ENCODE measurements at regions not wholly inside any gene's neighbourhood (a gene's known extent, or its start where the extent isn't known, plus 50 kb on each side); places are given as distances from the start of the nearest gene placed in this dataset.

GRCh38 chr17:70230850-70231640, 61.7 kb downstream of the KCNJ2 start:
- DNase-seq (ENCODE audit: low read depth in 2 of 2), result no peak

GRCh38 chr17:70232466-70232865, 63.1 kb downstream of the KCNJ2 start:
- DNase-seq (ENCODE audit: low read depth in 2 of 2), result no peak

GRCh38 chr17:70235252-70235651, 65.9 kb downstream of the KCNJ2 start:
- DNase-seq (ENCODE audit: low read depth in 2 of 2), result no peak

GRCh38 chr17:70238228-70238627, 68.9 kb downstream of the KCNJ2 start:
- no peak for DNase-seq (ENCODE audit: low read depth in 2 of 2)

- no peak for DNase-seq (ENCODE audit: low read depth in 2 of 2)
Measured at GRCh38 chr17:70238646-70239045, 69.3 kb downstream of the KCNJ2 start.

GRCh38 chr17:70239391-70239826, 70.1 kb downstream of the KCNJ2 start:
- DNase-seq (ENCODE audit: low read depth in 2 of 2), result no peak

- DNase-seq (ENCODE audit: low read depth in 2 of 2), result no peak
Measured at GRCh38 chr17:70241071-70241470, 71.7 kb downstream of the KCNJ2 start.

GRCh38 chr17:70242781-70243437, 73.6 kb downstream of the KCNJ2 start:
- no peak for DNase-seq (ENCODE audit: low read depth in 2 of 2)

- no peak for DNase-seq (ENCODE audit: low read depth in 2 of 2)
Measured at GRCh38 chr17:70251706-70252105, 82.4 kb downstream of the KCNJ2 start.

GRCh38 chr17:70254735-70255460, 85.6 kb downstream of the KCNJ2 start:
- DNase-seq (ENCODE audit: low read depth in 2 of 2), result no peak

GRCh38 chr17:70256751-70257150, 87.4 kb downstream of the KCNJ2 start:
- no peak for DNase-seq (ENCODE audit: low read depth in 2 of 2)

GRCh38 chr17:70258465-70258864, 89.1 kb downstream of the KCNJ2 start:
- DNase-seq (ENCODE audit: low read depth in 2 of 2), result no peak

GRCh38 chr17:70259400-70259799, 90.1 kb downstream of the KCNJ2 start:
- DNase-seq (ENCODE audit: low read depth in 2 of 2), result no peak

- no peak for DNase-seq (ENCODE audit: low read depth in 2 of 2)
Measured at GRCh38 chr17:70261170-70261569, 91.8 kb downstream of the KCNJ2 start.

GRCh38 chr17:70265471-70265870, 96.1 kb downstream of the KCNJ2 start:
- no peak for DNase-seq (ENCODE audit: low read depth in 2 of 2)

GRCh38 chr17:70266394-70266793, 97.1 kb downstream of the KCNJ2 start:
- DNase-seq (ENCODE audit: low read depth in 2 of 2), result no peak

- no peak for DNase-seq (ENCODE audit: low read depth in 2 of 2)
Measured at GRCh38 chr17:70268383-70268782, 99.1 kb downstream of the KCNJ2 start.

- no peak for DNase-seq (ENCODE audit: low read depth in 2 of 2)
Measured at GRCh38 chr17:70270554-70270953, 101.2 kb downstream of the KCNJ2 start.

- no peak for DNase-seq (ENCODE audit: low read depth in 2 of 2)
Measured at GRCh38 chr17:70271200-70271599, 101.9 kb downstream of the KCNJ2 start.

GRCh38 chr17:70271672-70272071, 102.3 kb downstream of the KCNJ2 start:
- DNase-seq (ENCODE audit: low read depth in 2 of 2), result no peak

- DNase-seq (ENCODE audit: low read depth in 2 of 2), result no peak
Measured at GRCh38 chr17:70274255-70274654, 104.9 kb downstream of the KCNJ2 start.

- no peak for DNase-seq (ENCODE audit: low read depth in 2 of 2)
Measured at GRCh38 chr17:70276906-70277305, 107.6 kb downstream of the KCNJ2 start.

All from stimulated activated CD8-positive, alpha-beta memory T cell treated with anti-CD3 and anti-CD28 coated beads, Interleukin-15, amount 100 ng/mL, for 48 hours (primary cell).